IMR-90 (cell line): ENCODE measurements at regions not wholly inside any gene's neighbourhood (a gene's known extent, or its start where the extent isn't known, plus 50 kb on each side); places are given as distances from the start of the nearest gene placed in this dataset.

Source experiments
- ATAC-seq: fragments of 200-7000 bp; cut with Tn5 transposase; 2 replicates; pipeline ENCODE4 v1.9.1; 2020; ENCODE audit warnings: low read depth, mild to moderate bottlenecking, moderate library complexity
- BruUV-seq: library from RNA; stranded (reverse); fragments of 400-500 nt; replicated peaks from 2 replicates; lab custom pipeline; 2021; lab: Mats Ljungman, UMichigan
- CTCF ChIA-PET: fragments of 300-600 bp; formaldehyde crosslinking; extraction: SDS; loops from one replicate; lab custom pipeline; 2021; ENCODE audit warnings: antibody characterized with exemption; lab: Yijun Ruan, JAX
- POLR2A ChIA-PET: fragments of 300-600 bp; sonication (Branson Sonifier 250); formaldehyde crosslinking; loops from one replicate; lab custom pipeline; 2022; ENCODE audit warnings: antibody characterized with exemption; ENCODE audit not compliant: unreplicated experiment; lab: Charles Lee
- DNase-seq: peaks from one replicate; pipeline ENCODE4 v3.0.0; 2013
- H2AFZ ChIP-seq: replicated peaks from 2 replicates; pipeline ENCODE3; 2013; ENCODE audit warnings: low read length, mild to moderate bottlenecking; ENCODE audit not compliant: poor library complexity
- H2AK5ac ChIP-seq: 2 replicates; pipeline ENCODE4 v1.6.1; 2013; ENCODE audit warnings: low read depth, low read length, inconsistent platforms
- H2AK9ac ChIP-seq: replicated peaks from 2 replicates; pipeline ENCODE3; 2013; ENCODE audit warnings: mild to moderate bottlenecking, low read depth, low read length, moderate library complexity; ENCODE audit not compliant: poor library complexity
- H2BK120ac ChIP-seq: 2 replicates; pipeline ENCODE4 v1.6.1; 2013; ENCODE audit warnings: low read depth, low read length, inconsistent platforms
- H2BK15ac ChIP-seq: 3 replicates; pipeline ENCODE4 v1.6.1; 2013; ENCODE audit warnings: low read depth, low read length, inconsistent platforms
- H2BK20ac ChIP-seq: 2 replicates; pipeline ENCODE4 v1.6.1; 2013; ENCODE audit warnings: low read depth, mild to moderate bottlenecking, inconsistent platforms, low read length, moderate library complexity
- H2BK5ac ChIP-seq: 2 replicates; pipeline ENCODE4 v1.6.1; 2013; ENCODE audit warnings: mild to moderate bottlenecking, low read depth, low read length, inconsistent platforms; ENCODE audit not compliant: poor library complexity, severe bottlenecking
- H3K14ac ChIP-seq: replicated peaks from 2 replicates; pipeline ENCODE4 v1.6.1; 2013; ENCODE audit warnings: low read depth, low read length, inconsistent platforms
- H3K18ac ChIP-seq: 2 replicates; pipeline ENCODE4 v1.6.1; 2013; ENCODE audit warnings: low read depth, low read length, control low read depth
- H3K23ac ChIP-seq: 2 replicates; pipeline ENCODE4 v1.6.1; 2013; ENCODE audit warnings: low read depth, low read length, inconsistent platforms
- H3K27ac ChIP-seq: 2 replicates; pipeline ENCODE4 v1.5.1; 2013; ENCODE audit warnings: mild to moderate bottlenecking, control low read depth, low read length; ENCODE audit not compliant: insufficient read depth
- H3K27me3 ChIP-seq: 2 replicates; pipeline ENCODE4 v1.6.1; 2013; ENCODE audit warnings: low read length; ENCODE audit not compliant: control insufficient read depth, insufficient read depth
- H3K36me3 ChIP-seq: 2 replicates; pipeline ENCODE4 v1.6.1; 2013; ENCODE audit warnings: low read length, mixed read lengths; ENCODE audit not compliant: control insufficient read depth, insufficient read depth
- H3K4ac ChIP-seq: 2 replicates; pipeline ENCODE4 v1.6.1; 2013; ENCODE audit warnings: low read depth, low read length, inconsistent platforms
- H3K4me1 ChIP-seq: 2 replicates; pipeline ENCODE4 v1.6.1; 2013; ENCODE audit warnings: low read length, mixed read lengths; ENCODE audit not compliant: control insufficient read depth, insufficient read depth
- H3K4me2 ChIP-seq: 2 replicates; pipeline ENCODE4 v1.6.1; 2013; ENCODE audit warnings: low read depth, mild to moderate bottlenecking, control low read depth, low read length, moderate library complexity
- H3K4me3 ChIP-seq: 2 replicates; pipeline ENCODE4 v1.5.1; 2013; ENCODE audit warnings: low read depth, mild to moderate bottlenecking, control low read depth, low read length, moderate library complexity; ENCODE audit not compliant: insufficient read depth
- H3K56ac ChIP-seq: 2 replicates; pipeline ENCODE4 v1.6.1; 2013; ENCODE audit warnings: low read length, inconsistent platforms; ENCODE audit not compliant: insufficient read depth; ENCODE audit errors: extremely low read depth
- H3K79me1 ChIP-seq, 2 experiments: 2 replicates each; pipeline ENCODE4 v1.6.1; 2013; ENCODE audit warnings: low read length in 2 of 2, inconsistent platforms in 1 of 2, low read depth in 1 of 2
- H3K9ac ChIP-seq: 2 replicates; pipeline ENCODE4 v1.6.1; 2013; ENCODE audit warnings: low read depth, low read length, control low read depth
- H3K9me1 ChIP-seq: 2 replicates; pipeline ENCODE4 v1.6.1; 2013; ENCODE audit warnings: low read length, inconsistent platforms; ENCODE audit not compliant: insufficient read depth
- H3K9me3 ChIP-seq: 2 replicates; pipeline ENCODE4 v1.6.1; 2013; ENCODE audit warnings: low read length; ENCODE audit not compliant: control insufficient read depth, insufficient read depth
- H4K20me1 ChIP-seq: 2 replicates; pipeline ENCODE4 v1.6.1; 2013; ENCODE audit warnings: low read length, inconsistent platforms; ENCODE audit not compliant: insufficient read depth
- H4K5ac ChIP-seq: 2 replicates; pipeline ENCODE4 v1.6.1; 2013; ENCODE audit warnings: mild to moderate bottlenecking, low read depth, low read length, control low read depth
- H4K8ac ChIP-seq, 2 experiments: 2 replicates each; pipeline ENCODE4 v1.6.1; 2013; ENCODE audit warnings: low read depth in 2 of 2, low read length in 2 of 2, control low read depth in 1 of 2, inconsistent platforms in 1 of 2
- H4K91ac ChIP-seq: 2 replicates; pipeline ENCODE4 v1.6.1; 2013; ENCODE audit warnings: low read depth, low read length, inconsistent platforms; ENCODE audit not compliant: insufficient read depth
- BHLHE40 ChIP-seq: fragments of 150-350 bp; IDR thresholded peaks from 2 replicates; pipeline ENCODE4 v1.6.1; 2016; ENCODE audit warnings: mild to moderate bottlenecking, low read depth, low read length
- CEBPB ChIP-seq: IDR thresholded peaks from 2 replicates; pipeline ENCODE4 v1.6.1; 2012; ENCODE audit warnings: low read depth, low read length, improper control_type of control experiment
- CHD1 ChIP-seq: IDR thresholded peaks from 2 replicates; pipeline ENCODE4 v1.6.1; 2012; ENCODE audit warnings: low read depth, low read length, improper control_type of control experiment
- FOS ChIP-seq: fragments of 150-350 bp; IDR thresholded peaks from 2 replicates; pipeline ENCODE4 v1.6.1; 2016; ENCODE audit warnings: low read depth, low read length
- MAFK ChIP-seq: IDR thresholded peaks from 2 replicates; pipeline ENCODE4 v1.6.1; 2012; ENCODE audit warnings: low read depth, low read length, improper control_type of control experiment
- MAZ ChIP-seq: IDR thresholded peaks from 2 replicates; pipeline ENCODE4 v1.6.1; 2012; ENCODE audit warnings: low read depth, mild to moderate bottlenecking, low read length, improper control_type of control experiment, moderate library complexity, borderline replicate concordance
- MXI1 ChIP-seq: IDR thresholded peaks from 2 replicates; pipeline ENCODE4 v1.6.1; 2012; ENCODE audit warnings: low read depth, mild to moderate bottlenecking, low read length, moderate library complexity, borderline replicate concordance
- POLR2A ChIP-seq: IDR thresholded peaks from 2 replicates; pipeline ENCODE4 v1.6.1; 2012; ENCODE audit warnings: mild to moderate bottlenecking, low read depth, low read length
- RAD21 ChIP-seq: IDR thresholded peaks from 2 replicates; pipeline ENCODE4 v1.6.1; 2012; ENCODE audit warnings: low read length, improper control_type of control experiment
- RCOR1 ChIP-seq: IDR thresholded peaks from 2 replicates; pipeline ENCODE4 v1.6.1; 2012; ENCODE audit warnings: mild to moderate bottlenecking, low read length, improper control_type of control experiment; ENCODE audit not compliant: insufficient replicate concordance
- RFX5 ChIP-seq: IDR thresholded peaks from 2 replicates; pipeline ENCODE4 v1.8.0; 2012; ENCODE audit warnings: low read depth, mild to moderate bottlenecking, low read length, moderate library complexity
- SMC3 ChIP-seq: fragments of 150-350 bp; IDR thresholded peaks from 2 replicates; pipeline ENCODE4 v1.6.1; 2016; ENCODE audit warnings: low read depth, mild to moderate bottlenecking, antibody characterized with exemption, low read length, moderate library complexity
- USF2 ChIP-seq: fragments of 150-350 bp; IDR thresholded peaks from 2 replicates; pipeline ENCODE4 v1.6.1; 2017; ENCODE audit warnings: mild to moderate bottlenecking, antibody characterized with exemption, low read length, low read depth
- dilution Hi-C: fragments of 300-500 bp; cut with HindIII; formaldehyde crosslinking; loops from one replicate; pipeline ENCODE4 v1.14.3; 2018; ENCODE audit warnings: low sequenced_read_pairs; ENCODE audit not compliant: unreplicated experiment
- in situ Hi-C: fragments of 300-500 bp; cut with MboI; formaldehyde crosslinking; loops from 3 replicates; pipeline ENCODE4 v1.14.3; 2019; ENCODE audit warnings: low sequenced_read_pairs, inconsistent platforms, mixed read lengths
- intact Hi-C: fragments of 100-400 bp; cut with micrococcal nuclease; formaldehyde crosslinking; loops from 2 replicates; pipeline ENCODE4 v1.10.0; 2022
- TF ChIP-seq, protein P1 (sequence below): fragments of 150-350 bp; IDR thresholded peaks from 2 replicates; pipeline ENCODE4 v1.6.1; 2016; ENCODE audit warnings: low read depth, mild to moderate bottlenecking, low read length, moderate library complexity, borderline replicate concordance
- TF ChIP-seq, protein P2 (sequence below): conservative IDR thresholded peaks from 2 replicates; pipeline ENCODE4 v1.5.1; 2012; ENCODE audit warnings: mild to moderate bottlenecking, low read depth, low read length, improper control_type of control experiment

DNA sequence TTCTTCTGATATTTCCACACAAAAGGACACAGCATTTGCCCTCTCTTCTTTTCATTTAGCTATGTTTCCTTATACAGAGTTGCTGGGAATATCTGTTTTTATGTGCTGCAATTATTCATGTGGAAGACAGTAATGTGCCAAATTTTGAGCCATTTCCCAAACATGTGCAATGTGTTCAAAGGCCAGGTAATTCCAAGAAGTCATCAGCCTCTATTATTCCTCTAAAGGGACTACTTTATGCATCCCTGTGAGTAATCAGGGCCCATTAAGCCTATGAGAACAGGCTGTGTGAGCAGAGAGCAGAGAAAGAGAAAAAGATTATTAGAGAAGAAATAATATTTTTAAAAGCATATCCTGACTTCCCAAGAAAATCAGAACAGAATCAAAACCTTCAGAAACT lies 107.6 kb upstream of the OSR1 start:
- Histone ChIP-seq H3K27ac (no peak overlapping the region), H4K5ac (no peak overlapping the region), H2BK20ac (no peak overlapping the region), H3K4me3 (no peak overlapping the region), H2BK5ac (no peak overlapping the region), H2AK5ac (no peak overlapping the region), H4K8ac (no peak overlapping the region), H4K20me1 (no peaks in the 10 kb centered on the region), H3K9ac (no peak overlapping the region), H3K18ac (no peak overlapping the region), H4K91ac (no peak overlapping the region), H3K56ac (no peak overlapping the region), H2AK9ac (no peak overlapping the region), H3K27me3 (peaks cover 2% of the 10 kb centered on the region), H3K14ac (no peak overlapping the region), H3K4me1 (no peaks in the 10 kb centered on the region), H2BK120ac (no peak overlapping the region), H2AFZ (no peak overlapping the region), H2BK15ac (no peak overlapping the region), H3K9me3 (peaks cover 4% of the 10 kb centered on the region; the same call in 1 of the 2 replicates), H3K4ac (no peak overlapping the region), H3K9me1 (no peaks in the 10 kb centered on the region), H3K79me1 (no peaks in the 10 kb centered on the region), H3K36me3 (no peaks in the 10 kb centered on the region), H3K4me2 (no peak overlapping the region), H3K23ac (no peak overlapping the region)
- DNase-seq (no peak), ATAC-seq (no peak)
- dilution Hi-C loops = no loop called here
- POLR2A ChIA-PET = no interaction called here
- no peak for TF ChIP-seq RFX5
- no peak for TF ChIP-seq CEBPB
- TF ChIP-seq RAD21 = no peak
- TF ChIP-seq USF2 = no peak
- no peak for TF ChIP-seq POLR2A
- TF ChIP-seq, protein P1, sequence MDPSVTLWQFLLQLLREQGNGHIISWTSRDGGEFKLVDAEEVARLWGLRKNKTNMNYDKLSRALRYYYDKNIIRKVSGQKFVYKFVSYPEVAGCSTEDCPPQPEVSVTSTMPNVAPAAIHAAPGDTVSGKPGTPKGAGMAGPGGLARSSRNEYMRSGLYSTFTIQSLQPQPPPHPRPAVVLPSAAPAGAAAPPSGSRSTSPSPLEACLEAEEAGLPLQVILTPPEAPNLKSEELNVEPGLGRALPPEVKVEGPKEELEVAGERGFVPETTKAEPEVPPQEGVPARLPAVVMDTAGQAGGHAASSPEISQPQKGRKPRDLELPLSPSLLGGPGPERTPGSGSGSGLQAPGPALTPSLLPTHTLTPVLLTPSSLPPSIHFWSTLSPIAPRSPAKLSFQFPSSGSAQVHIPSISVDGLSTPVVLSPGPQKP = no peak
- TF ChIP-seq FOS = no peak
- TF ChIP-seq MAZ = no peak
- TF ChIP-seq MAFK = no peak
- TF ChIP-seq, protein P2, sequence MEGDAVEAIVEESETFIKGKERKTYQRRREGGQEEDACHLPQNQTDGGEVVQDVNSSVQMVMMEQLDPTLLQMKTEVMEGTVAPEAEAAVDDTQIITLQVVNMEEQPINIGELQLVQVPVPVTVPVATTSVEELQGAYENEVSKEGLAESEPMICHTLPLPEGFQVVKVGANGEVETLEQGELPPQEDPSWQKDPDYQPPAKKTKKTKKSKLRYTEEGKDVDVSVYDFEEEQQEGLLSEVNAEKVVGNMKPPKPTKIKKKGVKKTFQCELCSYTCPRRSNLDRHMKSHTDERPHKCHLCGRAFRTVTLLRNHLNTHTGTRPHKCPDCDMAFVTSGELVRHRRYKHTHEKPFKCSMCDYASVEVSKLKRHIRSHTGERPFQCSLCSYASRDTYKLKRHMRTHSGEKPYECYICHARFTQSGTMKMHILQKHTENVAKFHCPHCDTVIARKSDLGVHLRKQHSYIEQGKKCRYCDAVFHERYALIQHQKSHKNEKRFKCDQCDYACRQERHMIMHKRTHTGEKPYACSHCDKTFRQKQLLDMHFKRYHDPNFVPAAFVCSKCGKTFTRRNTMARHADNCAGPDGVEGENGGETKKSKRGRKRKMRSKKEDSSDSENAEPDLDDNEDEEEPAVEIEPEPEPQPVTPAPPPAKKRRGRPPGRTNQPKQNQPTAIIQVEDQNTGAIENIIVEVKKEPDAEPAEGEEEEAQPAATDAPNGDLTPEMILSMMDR = no peak
- no peak for TF ChIP-seq RCOR1
- TF ChIP-seq CHD1 = no peak
- no peak for TF ChIP-seq BHLHE40
- no peak for TF ChIP-seq SMC3
- TF ChIP-seq MXI1 = no peak
- in situ Hi-C loops = no loop called here
- intact Hi-C loops = no loop called here
- no TSS peak for BruUV-seq
- CTCF ChIA-PET = no interaction called here
